IMR-90 (cell line): ENCODE measurements at regions not wholly inside any gene's neighbourhood (a gene's known extent, or its start where the extent isn't known, plus 50 kb on each side); places are given as distances from the start of the nearest gene placed in this dataset.

ENCODE experiments used
- ATAC-seq: fragments of 200-7000 bp; cut with Tn5 transposase; 2 replicates; pipeline ENCODE4 v1.9.1; 2020; ENCODE audit warnings: low read depth, mild to moderate bottlenecking, moderate library complexity
- BruUV-seq: library from RNA; stranded (reverse); fragments of 400-500 nt; replicated peaks from 2 replicates; lab custom pipeline; 2021; lab: Mats Ljungman, UMichigan
- CTCF ChIA-PET: fragments of 300-600 bp; formaldehyde crosslinking; extraction: SDS; loops from one replicate; lab custom pipeline; 2021; ENCODE audit warnings: antibody characterized with exemption; lab: Yijun Ruan, JAX
- POLR2A ChIA-PET: fragments of 300-600 bp; sonication (Branson Sonifier 250); formaldehyde crosslinking; loops from one replicate; lab custom pipeline; 2022; ENCODE audit warnings: antibody characterized with exemption; ENCODE audit not compliant: unreplicated experiment; lab: Charles Lee
- DNase-seq: peaks from one replicate; pipeline ENCODE4 v3.0.0; 2013
- H2AFZ ChIP-seq: replicated peaks from 2 replicates; pipeline ENCODE3; 2013; ENCODE audit warnings: low read length, mild to moderate bottlenecking; ENCODE audit not compliant: poor library complexity
- H2AK5ac ChIP-seq: 2 replicates; pipeline ENCODE4 v1.6.1; 2013; ENCODE audit warnings: low read depth, low read length, inconsistent platforms
- H2AK9ac ChIP-seq: replicated peaks from 2 replicates; pipeline ENCODE3; 2013; ENCODE audit warnings: mild to moderate bottlenecking, low read depth, low read length, moderate library complexity; ENCODE audit not compliant: poor library complexity
- H2BK120ac ChIP-seq: 2 replicates; pipeline ENCODE4 v1.6.1; 2013; ENCODE audit warnings: low read depth, low read length, inconsistent platforms
- H2BK15ac ChIP-seq: 3 replicates; pipeline ENCODE4 v1.6.1; 2013; ENCODE audit warnings: low read depth, low read length, inconsistent platforms
- H2BK20ac ChIP-seq: 2 replicates; pipeline ENCODE4 v1.6.1; 2013; ENCODE audit warnings: low read depth, mild to moderate bottlenecking, inconsistent platforms, low read length, moderate library complexity
- H2BK5ac ChIP-seq: 2 replicates; pipeline ENCODE4 v1.6.1; 2013; ENCODE audit warnings: mild to moderate bottlenecking, low read depth, low read length, inconsistent platforms; ENCODE audit not compliant: poor library complexity, severe bottlenecking
- H3K14ac ChIP-seq: replicated peaks from 2 replicates; pipeline ENCODE4 v1.6.1; 2013; ENCODE audit warnings: low read depth, low read length, inconsistent platforms
- H3K18ac ChIP-seq: 2 replicates; pipeline ENCODE4 v1.6.1; 2013; ENCODE audit warnings: low read depth, low read length, control low read depth
- H3K23ac ChIP-seq: 2 replicates; pipeline ENCODE4 v1.6.1; 2013; ENCODE audit warnings: low read depth, low read length, inconsistent platforms
- H3K27ac ChIP-seq: 2 replicates; pipeline ENCODE4 v1.5.1; 2013; ENCODE audit warnings: mild to moderate bottlenecking, control low read depth, low read length; ENCODE audit not compliant: insufficient read depth
- H3K27me3 ChIP-seq: 2 replicates; pipeline ENCODE4 v1.6.1; 2013; ENCODE audit warnings: low read length; ENCODE audit not compliant: control insufficient read depth, insufficient read depth
- H3K36me3 ChIP-seq: 2 replicates; pipeline ENCODE4 v1.6.1; 2013; ENCODE audit warnings: low read length, mixed read lengths; ENCODE audit not compliant: control insufficient read depth, insufficient read depth
- H3K4ac ChIP-seq: 2 replicates; pipeline ENCODE4 v1.6.1; 2013; ENCODE audit warnings: low read depth, low read length, inconsistent platforms
- H3K4me1 ChIP-seq: 2 replicates; pipeline ENCODE4 v1.6.1; 2013; ENCODE audit warnings: low read length, mixed read lengths; ENCODE audit not compliant: control insufficient read depth, insufficient read depth
- H3K4me2 ChIP-seq: 2 replicates; pipeline ENCODE4 v1.6.1; 2013; ENCODE audit warnings: low read depth, mild to moderate bottlenecking, control low read depth, low read length, moderate library complexity
- H3K4me3 ChIP-seq: 2 replicates; pipeline ENCODE4 v1.5.1; 2013; ENCODE audit warnings: low read depth, mild to moderate bottlenecking, control low read depth, low read length, moderate library complexity; ENCODE audit not compliant: insufficient read depth
- H3K56ac ChIP-seq: 2 replicates; pipeline ENCODE4 v1.6.1; 2013; ENCODE audit warnings: low read length, inconsistent platforms; ENCODE audit not compliant: insufficient read depth; ENCODE audit errors: extremely low read depth
- H3K79me1 ChIP-seq, 2 experiments: 2 replicates each; pipeline ENCODE4 v1.6.1; 2013; ENCODE audit warnings: low read length in 2 of 2, inconsistent platforms in 1 of 2, low read depth in 1 of 2
- H3K9ac ChIP-seq: 2 replicates; pipeline ENCODE4 v1.6.1; 2013; ENCODE audit warnings: low read depth, low read length, control low read depth
- H3K9me1 ChIP-seq: 2 replicates; pipeline ENCODE4 v1.6.1; 2013; ENCODE audit warnings: low read length, inconsistent platforms; ENCODE audit not compliant: insufficient read depth
- H3K9me3 ChIP-seq: 2 replicates; pipeline ENCODE4 v1.6.1; 2013; ENCODE audit warnings: low read length; ENCODE audit not compliant: control insufficient read depth, insufficient read depth
- H4K20me1 ChIP-seq: 2 replicates; pipeline ENCODE4 v1.6.1; 2013; ENCODE audit warnings: low read length, inconsistent platforms; ENCODE audit not compliant: insufficient read depth
- H4K5ac ChIP-seq: 2 replicates; pipeline ENCODE4 v1.6.1; 2013; ENCODE audit warnings: mild to moderate bottlenecking, low read depth, low read length, control low read depth
- H4K8ac ChIP-seq, 2 experiments: 2 replicates each; pipeline ENCODE4 v1.6.1; 2013; ENCODE audit warnings: low read depth in 2 of 2, low read length in 2 of 2, control low read depth in 1 of 2, inconsistent platforms in 1 of 2
- H4K91ac ChIP-seq: 2 replicates; pipeline ENCODE4 v1.6.1; 2013; ENCODE audit warnings: low read depth, low read length, inconsistent platforms; ENCODE audit not compliant: insufficient read depth
- BHLHE40 ChIP-seq: fragments of 150-350 bp; IDR thresholded peaks from 2 replicates; pipeline ENCODE4 v1.6.1; 2016; ENCODE audit warnings: mild to moderate bottlenecking, low read depth, low read length
- CHD1 ChIP-seq: IDR thresholded peaks from 2 replicates; pipeline ENCODE4 v1.6.1; 2012; ENCODE audit warnings: low read depth, low read length, improper control_type of control experiment
- MAFK ChIP-seq: IDR thresholded peaks from 2 replicates; pipeline ENCODE4 v1.6.1; 2012; ENCODE audit warnings: low read depth, low read length, improper control_type of control experiment
- MAZ ChIP-seq: IDR thresholded peaks from 2 replicates; pipeline ENCODE4 v1.6.1; 2012; ENCODE audit warnings: low read depth, mild to moderate bottlenecking, low read length, improper control_type of control experiment, moderate library complexity, borderline replicate concordance
- MXI1 ChIP-seq: IDR thresholded peaks from 2 replicates; pipeline ENCODE4 v1.6.1; 2012; ENCODE audit warnings: low read depth, mild to moderate bottlenecking, low read length, moderate library complexity, borderline replicate concordance
- NFE2L2 ChIP-seq: fragments of 150-350 bp; IDR thresholded peaks from 2 replicates; pipeline ENCODE4 v1.6.1; 2016; ENCODE audit warnings: low read depth, mild to moderate bottlenecking, low read length
- POLR2A ChIP-seq: IDR thresholded peaks from 2 replicates; pipeline ENCODE4 v1.6.1; 2012; ENCODE audit warnings: mild to moderate bottlenecking, low read depth, low read length
- RCOR1 ChIP-seq: IDR thresholded peaks from 2 replicates; pipeline ENCODE4 v1.6.1; 2012; ENCODE audit warnings: mild to moderate bottlenecking, low read length, improper control_type of control experiment; ENCODE audit not compliant: insufficient replicate concordance
- whole genome bisulfite sequencing, 2 experiments: methylation state at CpG; one replicate each; pipeline versions ENCODE4 v1.1.5 to v1.1.7; 2013; ENCODE audit warnings: missing lambda C conversion rate in 2 of 2; ENCODE audit not compliant: insufficient read length in 1 of 2; ENCODE audit errors: extremely low coverage in 2 of 2; 5-methylcytosine and 5-hydroxymethylcytosine counted together
- dilution Hi-C: fragments of 300-500 bp; cut with HindIII; formaldehyde crosslinking; loops from one replicate; pipeline ENCODE4 v1.14.3; 2018; ENCODE audit warnings: low sequenced_read_pairs; ENCODE audit not compliant: unreplicated experiment
- in situ Hi-C: fragments of 300-500 bp; cut with MboI; formaldehyde crosslinking; loops from 3 replicates; pipeline ENCODE4 v1.14.3; 2019; ENCODE audit warnings: low sequenced_read_pairs, inconsistent platforms, mixed read lengths
- intact Hi-C: fragments of 100-400 bp; cut with micrococcal nuclease; formaldehyde crosslinking; loops from 2 replicates; pipeline ENCODE4 v1.10.0; 2022

DNA sequence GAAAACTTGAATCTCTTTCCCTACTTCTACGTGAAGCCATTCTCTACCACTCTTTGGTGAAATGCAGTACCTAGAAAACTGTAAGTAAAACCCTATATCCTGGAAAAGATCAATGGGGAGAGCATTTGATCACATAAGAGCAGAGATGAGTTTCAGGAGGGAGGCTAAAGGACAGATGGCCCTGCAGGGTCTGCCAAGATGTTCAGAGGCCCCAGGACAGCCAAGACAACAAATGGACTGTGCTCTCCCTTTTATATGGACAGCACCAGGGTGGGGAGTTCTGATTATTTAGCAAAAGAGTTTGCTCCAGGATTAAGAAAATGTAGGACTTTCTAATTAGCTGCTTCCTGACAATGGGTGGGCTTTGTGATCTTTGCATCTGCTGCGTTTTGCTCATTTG is 101.7 kb downstream of the DCK start:
- Histone ChIP-seq H2AFZ (no peak overlapping the region), H2BK20ac (no peak overlapping the region)
- BruUV-seq, result no TSS peak

More for the DNA sequence above, 101.7 kb downstream of the DCK start:
- no peaks in the 10 kb centered on the region for H3K36me3 ChIP-seq
- no peak overlapping the region for H3K23ac ChIP-seq
- no CpG with 5 or more reads among the region's 2 CpGs for WGBS, 2 experiments
- H3K4me1 ChIP-seq, result no peaks in the 10 kb centered on the region; the same call in 1 of the 2 replicates
- H2BK15ac ChIP-seq, result no peak overlapping the region
- no peak overlapping the region for H2BK120ac ChIP-seq
- H2AK5ac ChIP-seq, result no peak overlapping the region
- peak overlapping the region; percentile 49; the same call in 1 of the 2 replicates for H3K18ac ChIP-seq
- peak overlapping the region; percentile 78 for H3K4me2 ChIP-seq
- H3K4me3 ChIP-seq, result no peak overlapping the region
- H3K9me3 ChIP-seq, result no peaks in the 10 kb centered on the region
- H3K14ac ChIP-seq, result no peak overlapping the region
- H3K27ac ChIP-seq, result no peak overlapping the region
- DNase-seq, result no peak
- H3K27me3 ChIP-seq, result no peaks in the 10 kb centered on the region
- no peaks in the 10 kb centered on the region for H3K9me1 ChIP-seq
- no peak for TF ChIP-seq CHD1
- no peak for TF ChIP-seq NFE2L2
- no peak for TF ChIP-seq MAFK
- TF ChIP-seq MAZ, result no peak
- TF ChIP-seq MXI1, result no peak
- no peak for TF ChIP-seq BHLHE40
- no peak for TF ChIP-seq POLR2A
- TF ChIP-seq RCOR1, result no peak
- H4K5ac ChIP-seq, result peak overlapping the region; percentile 80; the same call in 1 of the 2 replicates
- no peak overlapping the region for H2BK5ac ChIP-seq
- in situ Hi-C loops (no loop called here), dilution Hi-C loops (no loop called here), intact Hi-C loops (no loop called here)
- CTCF ChIA-PET, result interaction anchor here (0.9 kb wide), 1 partner anchor 14 kb away, joined by 3 read pairs; no protein-coding TSS in a partner anchor
- H4K8ac ChIP-seq, result no peak overlapping the region; a peak in 1 of 4 replicates
- POLR2A ChIA-PET, result no interaction called here
- no peak overlapping the region for H4K91ac ChIP-seq
- H3K4ac ChIP-seq, result no peak overlapping the region
- no peak overlapping the region for H3K56ac ChIP-seq
- ATAC-seq, result no peak
- H3K9ac ChIP-seq, result no peak overlapping the region
- H4K20me1 ChIP-seq, result no peaks in the 10 kb centered on the region
- H3K79me1 ChIP-seq, result no peaks in the 10 kb centered on the region
- no peak overlapping the region for H2AK9ac ChIP-seq
